ENCODE measurements at regions not wholly inside any gene's neighbourhood (a gene's known extent, or its start where the extent isn't known, plus 50 kb on each side); places are given as distances from the start of the nearest gene placed in this dataset.

DNA sequence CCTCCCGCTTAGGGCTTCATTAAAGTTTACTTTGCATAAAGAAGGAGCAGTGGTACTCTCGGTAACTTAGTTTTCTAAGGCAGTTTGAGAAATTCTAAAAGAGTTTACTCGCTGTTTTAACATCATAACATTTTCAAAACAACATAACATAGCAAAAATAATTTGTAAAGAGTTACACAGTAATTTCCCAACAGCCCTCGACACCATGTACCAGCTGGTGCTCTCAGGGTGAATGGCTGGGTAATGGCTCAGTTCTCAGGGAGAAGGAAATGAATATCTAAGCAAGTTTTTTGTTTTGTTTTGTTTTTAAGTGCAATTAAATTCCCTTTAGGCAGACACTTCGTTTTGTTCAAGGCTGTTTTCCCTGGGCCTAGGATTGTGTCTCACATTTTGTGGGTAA is 435.3 kb downstream of the C4orf33 start:
- H3K36me3 ChIP-seq (ENCODE audit: control insufficient read depth, insufficient read depth, low read length): no peaks in the 10 kb centered on the region
- no peaks in the 10 kb centered on the region for H3K9me3 ChIP-seq (ENCODE audit: control insufficient read depth, insufficient read depth, low read length)
- H3K4me1 ChIP-seq (ENCODE audit: control insufficient read depth, insufficient read depth, low read length): no peaks in the 10 kb centered on the region
- no CpG with 5 or more reads among the region's 5 CpGs for WGBS (ENCODE audit: insufficient coverage, insufficient read length)
- H3K4me3 ChIP-seq (ENCODE audit: low read length): no peak overlapping the region
- no peaks in the 10 kb centered on the region for H3K27me3 ChIP-seq (ENCODE audit: control insufficient read depth, insufficient read depth, low read length)
- no peak for DNase-seq (ENCODE audit: low read depth, low spot score)
- no peak overlapping the region for H3K27ac ChIP-seq (ENCODE audit: low read length)

DNA sequence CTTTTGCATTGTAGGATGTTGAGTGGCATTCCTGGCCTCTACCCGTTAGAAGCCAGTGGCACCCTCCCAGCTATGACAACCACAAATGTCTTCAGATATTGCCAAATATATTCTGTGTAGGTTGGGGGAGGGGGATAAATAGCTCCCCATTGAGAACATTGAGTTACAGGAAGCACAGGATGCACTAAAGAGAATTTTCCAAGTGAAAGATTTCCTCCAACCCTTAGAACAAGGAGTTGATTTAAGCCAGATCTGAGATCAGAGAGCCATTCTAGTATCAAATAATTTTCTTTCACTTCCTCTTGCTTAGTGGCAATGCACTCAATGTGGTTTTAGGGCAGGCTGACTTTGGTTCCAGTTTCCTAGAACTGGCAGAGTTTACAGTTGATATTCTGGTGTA is 436.6 kb downstream of the C4orf33 start:
- no peak for DNase-seq (ENCODE audit: low read depth, low spot score)
- Histone ChIP-seq H3K27me3 (ENCODE audit: control insufficient read depth, insufficient read depth, low read length) (no peaks in the 10 kb centered on the region), H3K4me3 (ENCODE audit: low read length) (no peak overlapping the region), H3K36me3 (ENCODE audit: control insufficient read depth, insufficient read depth, low read length) (no peaks in the 10 kb centered on the region), H3K4me1 (ENCODE audit: control insufficient read depth, insufficient read depth, low read length) (no peaks in the 10 kb centered on the region), H3K27ac (ENCODE audit: low read length) (no peak overlapping the region), H3K9me3 (ENCODE audit: control insufficient read depth, insufficient read depth, low read length) (no peaks in the 10 kb centered on the region)
- no CpG with 5 or more reads among the region's 1 CpG for WGBS (ENCODE audit: insufficient coverage, insufficient read length)

DNA sequence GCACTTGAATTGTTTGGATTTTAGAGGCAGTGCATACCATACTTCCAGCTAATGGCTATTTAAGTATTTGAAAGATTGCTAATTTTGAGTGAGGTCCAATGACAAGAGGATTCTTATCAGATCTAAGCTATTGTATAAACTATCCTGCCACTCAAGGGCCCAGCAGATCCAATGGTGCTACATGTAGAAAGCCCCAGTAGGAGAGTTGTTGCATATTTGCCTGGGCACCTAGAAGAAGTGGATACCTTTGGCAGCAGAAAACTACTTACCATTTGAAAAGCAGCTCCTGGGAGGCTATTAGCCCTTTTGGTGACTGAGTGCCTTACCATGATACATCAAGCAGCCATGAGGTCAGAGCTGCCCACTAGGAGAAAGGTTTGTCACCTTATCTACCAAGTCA is 447.3 kb downstream of the C4orf33 start:
- no peaks in the 10 kb centered on the region for H3K27me3 ChIP-seq (ENCODE audit: control insufficient read depth, insufficient read depth, low read length)
- H3K36me3 ChIP-seq (ENCODE audit: control insufficient read depth, insufficient read depth, low read length): no peaks in the 10 kb centered on the region
- no peak overlapping the region for H3K27ac ChIP-seq (ENCODE audit: low read length)
- DNase-seq (ENCODE audit: low read depth, low spot score): no peak
- H3K4me3 ChIP-seq (ENCODE audit: low read length): no peak overlapping the region
- no peaks in the 10 kb centered on the region for H3K9me3 ChIP-seq (ENCODE audit: control insufficient read depth, insufficient read depth, low read length)
- H3K4me1 ChIP-seq (ENCODE audit: control insufficient read depth, insufficient read depth, low read length): no peaks in the 10 kb centered on the region

DNA sequence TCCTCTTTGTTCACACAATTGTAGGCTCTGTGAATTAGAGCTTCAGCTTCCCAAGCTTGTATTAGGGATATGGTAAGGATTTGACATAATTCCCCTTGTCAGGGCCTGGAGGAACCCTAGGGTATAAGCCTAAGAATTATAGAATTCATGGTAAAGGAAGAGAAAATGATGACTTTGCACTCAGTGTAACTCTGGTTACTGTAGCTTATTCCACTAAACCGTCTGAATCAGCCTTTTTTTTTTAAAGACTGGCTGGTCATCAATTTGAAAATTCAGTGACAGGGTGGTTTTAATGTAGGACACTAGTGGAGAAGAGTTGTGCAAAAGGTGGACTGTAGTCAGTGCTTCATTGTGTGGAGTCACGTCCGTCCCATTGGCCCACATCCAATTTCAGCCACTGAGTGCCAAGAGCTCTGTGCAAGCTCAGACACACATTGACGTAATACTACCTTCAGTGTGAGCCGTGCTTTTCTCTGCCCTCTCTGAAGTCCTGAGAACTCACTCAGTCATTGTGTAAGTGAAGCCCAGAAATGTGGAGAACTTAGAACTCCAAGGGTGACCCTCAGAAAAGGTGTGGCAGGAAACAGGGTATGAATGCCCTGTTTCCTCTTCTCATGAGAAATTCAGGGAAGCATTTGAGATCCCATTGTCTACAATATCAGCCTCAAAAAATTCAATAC is 449.8 kb downstream of the C4orf33 start:
- Histone ChIP-seq H3K4me3 (ENCODE audit: low read length) (no peak overlapping the region), H3K27ac (ENCODE audit: low read length) (no peak overlapping the region), H3K9me3 (ENCODE audit: control insufficient read depth, insufficient read depth, low read length) (no peaks in the 10 kb centered on the region), H3K4me1 (ENCODE audit: control insufficient read depth, insufficient read depth, low read length) (no peaks in the 10 kb centered on the region), H3K27me3 (ENCODE audit: control insufficient read depth, insufficient read depth, low read length) (no peaks in the 10 kb centered on the region), H3K36me3 (ENCODE audit: control insufficient read depth, insufficient read depth, low read length) (no peaks in the 10 kb centered on the region)
- DNase-seq (ENCODE audit: low read depth, low spot score): no peak
- no CpG with 5 or more reads among the region's 5 CpGs for WGBS (ENCODE audit: insufficient coverage, insufficient read length)

DNA sequence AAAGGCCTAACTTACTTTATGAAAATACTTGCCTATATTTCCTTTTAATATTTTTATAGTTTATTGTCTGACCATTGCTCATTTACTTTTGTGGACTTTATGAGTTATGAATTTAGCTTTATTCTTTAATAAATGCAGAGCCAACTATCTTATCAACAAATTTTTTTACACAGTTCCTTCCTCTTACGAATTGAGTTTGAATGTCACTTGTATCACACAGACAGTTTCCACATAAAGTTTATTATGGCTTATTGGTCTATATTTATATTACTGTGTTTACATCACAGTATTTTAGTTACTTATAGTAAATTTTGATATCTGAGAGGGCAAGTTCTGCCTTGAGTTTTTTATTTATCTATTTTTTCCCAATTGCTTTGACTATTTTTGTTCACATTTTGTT is 450.6 kb downstream of the C4orf33 start:
- Histone ChIP-seq H3K27ac (ENCODE audit: low read length) (no peak overlapping the region), H3K36me3 (ENCODE audit: control insufficient read depth, insufficient read depth, low read length) (no peaks in the 10 kb centered on the region), H3K4me1 (ENCODE audit: control insufficient read depth, insufficient read depth, low read length) (no peaks in the 10 kb centered on the region), H3K27me3 (ENCODE audit: control insufficient read depth, insufficient read depth, low read length) (no peaks in the 10 kb centered on the region), H3K9me3 (ENCODE audit: control insufficient read depth, insufficient read depth, low read length) (no peaks in the 10 kb centered on the region), H3K4me3 (ENCODE audit: low read length) (no peak overlapping the region)
- no peak for DNase-seq (ENCODE audit: low read depth, low spot score)
- whole genome bisulfite sequencing (ENCODE audit: insufficient coverage, insufficient read length): no CpG with 5 or more reads among the region's 1 CpG

DNA sequence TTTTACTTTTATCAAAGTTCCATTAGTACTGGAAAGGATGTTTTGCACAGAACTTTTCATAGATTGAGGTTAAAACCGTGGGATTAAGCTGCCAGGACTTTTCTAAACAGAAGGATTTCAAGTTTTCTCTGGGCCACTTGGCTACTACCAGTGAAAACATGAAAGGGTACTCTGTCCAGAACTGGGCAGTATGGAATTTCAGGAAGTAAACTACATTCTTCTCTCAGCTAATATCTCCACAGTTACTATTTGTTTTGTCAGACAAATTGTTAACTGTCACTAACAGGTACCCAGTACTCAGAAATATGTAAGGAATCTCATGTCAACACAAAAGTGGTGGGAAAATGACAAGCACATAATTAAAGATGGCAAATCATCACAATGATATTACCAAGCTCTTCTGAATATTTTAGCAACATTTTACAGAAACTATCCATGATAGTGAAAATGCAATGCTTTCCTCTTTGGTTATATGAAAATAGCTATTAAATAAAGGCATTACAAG is 454.4 kb downstream of the C4orf33 start:
- no peaks in the 10 kb centered on the region for H3K27me3 ChIP-seq (ENCODE audit: control insufficient read depth, insufficient read depth, low read length)
- H3K9me3 ChIP-seq (ENCODE audit: control insufficient read depth, insufficient read depth, low read length): no peaks in the 10 kb centered on the region
- DNase-seq (ENCODE audit: low read depth, low spot score): no peak
- H3K4me3 ChIP-seq (ENCODE audit: low read length): no peak overlapping the region
- H3K36me3 ChIP-seq (ENCODE audit: control insufficient read depth, insufficient read depth, low read length): no peaks in the 10 kb centered on the region
- no peaks in the 10 kb centered on the region for H3K4me1 ChIP-seq (ENCODE audit: control insufficient read depth, insufficient read depth, low read length)
- no CpG with 5 or more reads among the region's 1 CpG for WGBS (ENCODE audit: insufficient coverage, insufficient read length)
- H3K27ac ChIP-seq (ENCODE audit: low read length): no peak overlapping the region

DNA sequence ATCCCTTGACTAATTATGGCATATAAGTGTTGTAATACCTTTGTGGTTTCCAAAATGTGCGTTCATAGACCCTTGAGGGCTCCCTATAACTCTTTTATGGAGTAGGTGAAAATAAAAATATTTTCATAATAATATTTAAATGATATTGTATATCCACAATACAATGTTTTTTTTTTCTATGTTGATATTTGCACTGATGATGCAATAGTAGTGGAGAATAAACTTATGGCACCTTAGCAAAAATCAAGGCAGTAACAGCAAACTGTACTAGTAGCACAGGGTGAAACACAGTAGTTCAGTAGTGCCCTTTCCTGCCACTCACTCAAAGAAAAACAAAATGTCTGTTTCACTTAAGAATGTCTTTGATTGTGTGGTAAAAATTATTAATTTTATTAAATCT is 465.3 kb downstream of the C4orf33 start:
- no peak overlapping the region for H3K27ac ChIP-seq (ENCODE audit: low read length)
- H3K4me1 ChIP-seq (ENCODE audit: control insufficient read depth, insufficient read depth, low read length): no peaks in the 10 kb centered on the region
- H3K27me3 ChIP-seq (ENCODE audit: control insufficient read depth, insufficient read depth, low read length): no peaks in the 10 kb centered on the region
- no peaks in the 10 kb centered on the region for H3K36me3 ChIP-seq (ENCODE audit: control insufficient read depth, insufficient read depth, low read length)
- H3K9me3 ChIP-seq (ENCODE audit: control insufficient read depth, insufficient read depth, low read length): no peaks in the 10 kb centered on the region
- H3K4me3 ChIP-seq (ENCODE audit: low read length): no peak overlapping the region
- DNase-seq (ENCODE audit: low read depth, low spot score): no peak
- no CpG with 5 or more reads among the region's 1 CpG for WGBS (ENCODE audit: insufficient coverage, insufficient read length)

DNA sequence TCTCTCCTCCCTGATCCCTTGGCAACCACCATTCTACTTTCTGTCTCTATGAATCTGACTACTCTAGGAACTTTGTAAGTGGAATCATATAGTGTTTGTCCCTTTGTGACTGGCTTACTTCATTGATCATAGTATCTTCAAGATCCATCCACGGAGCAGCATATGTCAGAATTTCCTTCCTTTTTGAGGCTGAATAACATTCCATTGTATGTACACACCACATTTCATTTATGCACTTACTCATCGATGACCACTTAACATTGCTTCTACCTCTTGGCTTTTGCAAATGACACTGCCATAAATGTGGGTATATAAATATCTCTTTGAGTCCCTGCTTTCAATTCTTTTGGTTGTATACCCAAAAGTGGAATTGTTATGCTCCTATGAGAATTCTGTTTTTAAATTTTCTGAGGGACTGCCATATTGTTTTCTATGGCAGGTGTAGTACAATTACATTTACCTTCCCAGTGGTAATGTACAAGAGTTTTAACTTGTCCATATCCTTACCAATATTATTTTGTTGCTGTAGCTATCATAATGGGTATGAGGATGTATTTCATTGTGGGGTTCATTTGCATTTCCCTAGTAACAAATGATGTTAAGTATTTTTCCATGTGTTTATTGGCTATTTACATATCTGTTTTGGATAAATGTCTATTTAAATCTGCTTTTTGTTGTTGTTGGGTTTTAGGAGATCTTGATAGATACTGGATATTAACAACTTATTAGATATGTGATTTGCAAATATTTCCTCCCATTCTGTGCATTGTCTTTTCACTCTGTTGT is 466.1 kb downstream of the C4orf33 start:
- Histone ChIP-seq H3K36me3 (ENCODE audit: control insufficient read depth, insufficient read depth, low read length) (no peaks in the 10 kb centered on the region), H3K27ac (ENCODE audit: low read length) (no peak overlapping the region), H3K4me3 (ENCODE audit: low read length) (no peak overlapping the region), H3K4me1 (ENCODE audit: control insufficient read depth, insufficient read depth, low read length) (no peaks in the 10 kb centered on the region), H3K27me3 (ENCODE audit: control insufficient read depth, insufficient read depth, low read length) (no peaks in the 10 kb centered on the region), H3K9me3 (ENCODE audit: control insufficient read depth, insufficient read depth, low read length) (no peaks in the 10 kb centered on the region)
- WGBS (ENCODE audit: insufficient coverage, insufficient read length): no CpG with 5 or more reads among the region's 2 CpGs
- DNase-seq (ENCODE audit: low read depth, low spot score): no peak

DNA sequence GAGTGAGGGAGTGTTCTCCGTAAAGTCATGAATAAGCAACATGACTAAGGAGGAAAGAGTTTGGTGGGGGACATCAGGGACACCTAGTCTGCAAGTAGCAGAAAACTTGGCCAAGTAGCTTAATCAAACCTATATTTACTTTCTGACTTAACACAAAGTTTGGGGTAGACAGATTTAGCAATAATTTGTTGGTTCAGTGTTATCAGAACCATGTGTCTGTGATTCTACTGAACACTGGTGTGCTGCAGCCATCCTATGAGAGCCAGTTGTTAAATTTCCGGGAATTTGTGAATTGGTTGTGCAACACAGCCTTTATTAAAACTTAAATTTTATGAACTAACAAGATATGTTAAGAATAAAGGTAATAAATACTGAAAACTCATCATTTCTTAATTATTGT is 469.3 kb downstream of the C4orf33 start:
- WGBS (ENCODE audit: insufficient coverage, insufficient read length): no CpG with 5 or more reads among the region's 2 CpGs
- H3K36me3 ChIP-seq (ENCODE audit: control insufficient read depth, insufficient read depth, low read length): no peaks in the 10 kb centered on the region
- no peak for DNase-seq (ENCODE audit: low read depth, low spot score)
- H3K4me1 ChIP-seq (ENCODE audit: control insufficient read depth, insufficient read depth, low read length): no peaks in the 10 kb centered on the region
- H3K27ac ChIP-seq (ENCODE audit: low read length): no peak overlapping the region
- H3K9me3 ChIP-seq (ENCODE audit: control insufficient read depth, insufficient read depth, low read length): no peaks in the 10 kb centered on the region
- H3K4me3 ChIP-seq (ENCODE audit: low read length): no peak overlapping the region
- H3K27me3 ChIP-seq (ENCODE audit: control insufficient read depth, insufficient read depth, low read length): no peaks in the 10 kb centered on the region

DNA sequence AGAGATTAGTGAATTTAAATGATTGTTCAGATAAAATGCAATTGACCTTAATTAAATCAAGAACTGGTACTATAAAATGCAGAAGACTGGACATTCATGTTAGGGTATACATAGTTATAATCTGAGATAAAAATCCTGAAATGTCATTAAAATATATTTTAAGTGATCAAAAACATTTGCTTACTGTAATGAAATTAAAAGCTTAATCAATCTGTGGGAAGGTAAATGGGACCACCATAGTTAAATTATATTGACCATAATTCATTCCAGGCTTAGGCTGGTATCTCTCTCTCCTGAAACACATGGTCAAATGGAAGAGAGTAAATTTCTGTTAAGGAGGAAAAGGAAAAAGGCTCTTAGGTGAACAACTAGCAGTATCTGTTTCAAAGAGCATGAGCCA is 474.4 kb downstream of the C4orf33 start:
- no peak for DNase-seq (ENCODE audit: low read depth, low spot score)
- no peak overlapping the region for H3K27ac ChIP-seq (ENCODE audit: low read length)

DNA sequence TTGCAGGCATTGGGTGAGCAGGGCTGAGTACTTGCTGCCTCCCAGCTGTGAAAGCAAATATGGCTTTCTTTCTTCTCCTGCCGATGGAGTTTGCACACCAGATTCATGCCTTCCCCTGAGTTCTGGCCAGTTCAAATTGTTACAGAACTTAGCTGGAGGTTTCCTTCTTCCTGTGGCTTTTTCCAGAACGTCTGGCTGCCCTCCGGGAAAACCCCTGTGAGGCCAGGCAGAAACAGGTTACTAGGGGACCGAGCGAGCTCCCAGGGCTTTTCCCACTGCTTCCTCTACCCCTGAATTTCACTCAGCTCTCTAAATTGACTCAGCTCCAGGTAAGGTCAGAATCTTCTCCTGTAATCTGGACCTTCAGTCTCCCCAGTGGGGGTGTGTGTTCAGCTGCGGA is 482.4 kb downstream of the C4orf33 start:
- H3K27ac ChIP-seq (ENCODE audit: low read length): no peak overlapping the region
- H3K4me1 ChIP-seq (ENCODE audit: control insufficient read depth, insufficient read depth, low read length): no peaks in the 10 kb centered on the region
- H3K36me3 ChIP-seq (ENCODE audit: control insufficient read depth, insufficient read depth, low read length): no peaks in the 10 kb centered on the region
- no CpG with 5 or more reads among the region's 6 CpGs for WGBS (ENCODE audit: insufficient coverage, insufficient read length)
- H3K9me3 ChIP-seq (ENCODE audit: control insufficient read depth, insufficient read depth, low read length): no peaks in the 10 kb centered on the region
- H3K4me3 ChIP-seq (ENCODE audit: low read length): no peak overlapping the region
- H3K27me3 ChIP-seq (ENCODE audit: control insufficient read depth, insufficient read depth, low read length): no peaks in the 10 kb centered on the region
- no peak for DNase-seq (ENCODE audit: low read depth, low spot score)

More for the DNA sequence above, 474.4 kb downstream of the C4orf33 start:
- Histone ChIP-seq H3K4me1 (ENCODE audit: control insufficient read depth, insufficient read depth, low read length) (no peaks in the 10 kb centered on the region), H3K36me3 (ENCODE audit: control insufficient read depth, insufficient read depth, low read length) (no peaks in the 10 kb centered on the region), H3K4me3 (ENCODE audit: low read length) (no peak overlapping the region), H3K9me3 (ENCODE audit: control insufficient read depth, insufficient read depth, low read length) (no peaks in the 10 kb centered on the region), H3K27me3 (ENCODE audit: control insufficient read depth, insufficient read depth, low read length) (no peaks in the 10 kb centered on the region)

All from iPS DF 6.9 (cell line).